HCT116 (cell line): ENCODE measurements at regions not wholly inside any gene's neighbourhood (a gene's known extent, or its start where the extent isn't known, plus 50 kb on each side); places are given as distances from the start of the nearest gene placed in this dataset.

Experiments used
- POLR2A ChIP-seq: IDR thresholded peaks from 2 replicates; pipeline ENCODE4 v1.7.0; 2011; ENCODE audit warnings: borderline replicate concordance; ENCODE audit not compliant: insufficient read depth, insufficient read length; ENCODE audit errors: extremely low read depth
- POLR2AphosphoS5 ChIP-seq: IDR thresholded peaks from 2 replicates; pipeline ENCODE4 v1.6.1; 2011; ENCODE audit warnings: mild to moderate bottlenecking, low read depth, low read length, moderate library complexity
- RAD21 ChIP-seq: IDR thresholded peaks from 2 replicates; pipeline ENCODE4 v1.6.1; 2012; ENCODE audit warnings: low read depth, mild to moderate bottlenecking
- SP1 ChIP-seq: IDR thresholded peaks from 2 replicates; pipeline ENCODE4 v1.6.1; 2012; ENCODE audit warnings: low read depth
- TCF7L2 ChIP-seq: IDR thresholded peaks from 2 replicates; pipeline ENCODE4 v1.7.0; 2011; ENCODE audit warnings: borderline replicate concordance, inconsistent platforms; ENCODE audit not compliant: insufficient read depth, insufficient read length; ENCODE audit errors: extremely low read depth
- ZFX ChIP-seq: fragments of 450-650 bp; IDR thresholded peaks from 2 replicates; pipeline ENCODE4 v1.6.1; 2017
- TF ChIP-seq, protein P1 (sequence below), 3 experiments: fragments of 200-600 bp in 1 of 3; sonication (generic) in 1 of 3; IDR thresholded peaks in 2 of 3; conservative IDR thresholded peaks in 1 of 3; 2 replicates each; pipeline ENCODE4 v1.5.1; 2012 to 2017; ENCODE audit warnings: low read depth in 2 of 3, low read length in 2 of 3, antibody characterized with exemption in 1 of 3, borderline replicate concordance in 1 of 3, control low read depth in 1 of 3, mild to moderate bottlenecking in 1 of 3, mixed read lengths in 1 of 3, mixed run types in 1 of 3, moderate library complexity in 1 of 3; ENCODE audit not compliant: insufficient read depth in 1 of 3
- TF ChIP-seq, protein P2 (sequence below): IDR thresholded peaks from 2 replicates; pipeline ENCODE4 v1.6.1; 2012
- TF ChIP-seq, protein P3 (sequence below): IDR thresholded peaks from 2 replicates; pipeline ENCODE4 v1.6.1; 2012; ENCODE audit warnings: low read depth

DNA sequence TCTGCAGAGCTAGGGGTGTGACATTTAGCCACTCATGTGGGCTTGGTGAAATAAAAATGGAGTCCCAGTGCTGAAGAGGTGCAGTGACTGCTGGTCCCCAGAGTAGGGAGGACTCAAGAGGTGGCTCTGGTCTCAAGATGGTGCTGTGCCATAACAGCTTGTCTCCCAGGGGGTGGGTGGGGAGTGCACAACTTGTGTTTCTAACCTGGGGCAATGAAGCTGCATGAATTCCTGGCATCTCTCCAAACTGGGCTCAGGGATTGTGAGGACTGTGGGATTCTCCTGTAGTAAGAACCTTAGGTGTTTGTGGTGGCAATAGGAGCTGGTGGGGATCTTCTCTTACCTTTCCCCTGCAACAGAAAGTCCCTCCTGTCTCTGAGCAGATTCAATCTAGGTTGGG is 278.9 kb upstream of the SFRP2 start:
- no peak for TF ChIP-seq TCF7L2
- TF ChIP-seq, protein P1, sequence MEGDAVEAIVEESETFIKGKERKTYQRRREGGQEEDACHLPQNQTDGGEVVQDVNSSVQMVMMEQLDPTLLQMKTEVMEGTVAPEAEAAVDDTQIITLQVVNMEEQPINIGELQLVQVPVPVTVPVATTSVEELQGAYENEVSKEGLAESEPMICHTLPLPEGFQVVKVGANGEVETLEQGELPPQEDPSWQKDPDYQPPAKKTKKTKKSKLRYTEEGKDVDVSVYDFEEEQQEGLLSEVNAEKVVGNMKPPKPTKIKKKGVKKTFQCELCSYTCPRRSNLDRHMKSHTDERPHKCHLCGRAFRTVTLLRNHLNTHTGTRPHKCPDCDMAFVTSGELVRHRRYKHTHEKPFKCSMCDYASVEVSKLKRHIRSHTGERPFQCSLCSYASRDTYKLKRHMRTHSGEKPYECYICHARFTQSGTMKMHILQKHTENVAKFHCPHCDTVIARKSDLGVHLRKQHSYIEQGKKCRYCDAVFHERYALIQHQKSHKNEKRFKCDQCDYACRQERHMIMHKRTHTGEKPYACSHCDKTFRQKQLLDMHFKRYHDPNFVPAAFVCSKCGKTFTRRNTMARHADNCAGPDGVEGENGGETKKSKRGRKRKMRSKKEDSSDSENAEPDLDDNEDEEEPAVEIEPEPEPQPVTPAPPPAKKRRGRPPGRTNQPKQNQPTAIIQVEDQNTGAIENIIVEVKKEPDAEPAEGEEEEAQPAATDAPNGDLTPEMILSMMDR (IDR thresholded peaks at IDR 0.05 in 2 of 3, conservative IDR thresholded peaks at IDR 0.05 in 1 of 3; ENCODE audit: borderline replicate concordance in 1 of 3, insufficient read depth in 1 of 3, low read depth in 2 of 3, low read length in 2 of 3) = no peak
- TF ChIP-seq, protein P2, sequence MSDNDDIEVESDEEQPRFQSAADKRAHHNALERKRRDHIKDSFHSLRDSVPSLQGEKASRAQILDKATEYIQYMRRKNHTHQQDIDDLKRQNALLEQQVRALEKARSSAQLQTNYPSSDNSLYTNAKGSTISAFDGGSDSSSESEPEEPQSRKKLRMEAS = no peak
- TF ChIP-seq, protein P3, sequence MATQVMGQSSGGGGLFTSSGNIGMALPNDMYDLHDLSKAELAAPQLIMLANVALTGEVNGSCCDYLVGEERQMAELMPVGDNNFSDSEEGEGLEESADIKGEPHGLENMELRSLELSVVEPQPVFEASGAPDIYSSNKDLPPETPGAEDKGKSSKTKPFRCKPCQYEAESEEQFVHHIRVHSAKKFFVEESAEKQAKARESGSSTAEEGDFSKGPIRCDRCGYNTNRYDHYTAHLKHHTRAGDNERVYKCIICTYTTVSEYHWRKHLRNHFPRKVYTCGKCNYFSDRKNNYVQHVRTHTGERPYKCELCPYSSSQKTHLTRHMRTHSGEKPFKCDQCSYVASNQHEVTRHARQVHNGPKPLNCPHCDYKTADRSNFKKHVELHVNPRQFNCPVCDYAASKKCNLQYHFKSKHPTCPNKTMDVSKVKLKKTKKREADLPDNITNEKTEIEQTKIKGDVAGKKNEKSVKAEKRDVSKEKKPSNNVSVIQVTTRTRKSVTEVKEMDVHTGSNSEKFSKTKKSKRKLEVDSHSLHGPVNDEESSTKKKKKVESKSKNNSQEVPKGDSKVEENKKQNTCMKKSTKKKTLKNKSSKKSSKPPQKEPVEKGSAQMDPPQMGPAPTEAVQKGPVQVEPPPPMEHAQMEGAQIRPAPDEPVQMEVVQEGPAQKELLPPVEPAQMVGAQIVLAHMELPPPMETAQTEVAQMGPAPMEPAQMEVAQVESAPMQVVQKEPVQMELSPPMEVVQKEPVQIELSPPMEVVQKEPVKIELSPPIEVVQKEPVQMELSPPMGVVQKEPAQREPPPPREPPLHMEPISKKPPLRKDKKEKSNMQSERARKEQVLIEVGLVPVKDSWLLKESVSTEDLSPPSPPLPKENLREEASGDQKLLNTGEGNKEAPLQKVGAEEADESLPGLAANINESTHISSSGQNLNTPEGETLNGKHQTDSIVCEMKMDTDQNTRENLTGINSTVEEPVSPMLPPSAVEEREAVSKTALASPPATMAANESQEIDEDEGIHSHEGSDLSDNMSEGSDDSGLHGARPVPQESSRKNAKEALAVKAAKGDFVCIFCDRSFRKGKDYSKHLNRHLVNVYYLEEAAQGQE = no peak
- no peak for TF ChIP-seq POLR2AphosphoS5
- TF ChIP-seq SP1 = no peak
- TF ChIP-seq RAD21 = no peak
- no peak for TF ChIP-seq POLR2A
- TF ChIP-seq ZFX = no peak
